ENCODE measurements at regions not wholly inside any gene's neighbourhood (a gene's known extent, or its start where the extent isn't known, plus 50 kb on each side); places are given as distances from the start of the nearest gene placed in this dataset.
A peak's percentile ranks its signal among the peaks of the same experiment; 100 is the strongest.
"Not testable (repeated sequence)": the region's sequence is repeated elsewhere in the genome, so short reads cannot be mapped to it uniquely, and the experiment has no call there.

DNA sequence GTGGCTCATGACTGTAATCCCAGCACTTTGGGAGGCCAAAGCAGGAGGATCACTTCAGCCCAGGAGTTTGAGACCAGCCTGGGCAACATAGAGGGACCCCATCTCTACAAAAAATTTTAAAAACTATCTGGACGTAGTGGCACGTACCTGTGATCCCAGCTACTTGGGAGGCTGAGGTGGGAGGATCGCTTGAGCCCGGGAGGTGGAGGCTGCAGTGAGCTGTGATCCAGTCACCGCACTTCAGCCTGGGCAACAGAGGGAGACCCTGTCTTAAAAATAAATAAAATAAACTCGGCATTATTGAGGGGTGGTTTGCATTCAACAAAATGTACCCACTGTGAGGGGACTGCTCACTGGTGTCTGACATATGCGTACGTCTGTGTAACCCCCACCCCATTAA lies 79.5 kb upstream of the GSE1 start:
- DNase-seq, result not testable (repeated sequence)

- no peak for DNase-seq
Observed at GRCh38 chr16:85534536-85535351, 78.4 kb upstream of the GSE1 start.

DNA sequence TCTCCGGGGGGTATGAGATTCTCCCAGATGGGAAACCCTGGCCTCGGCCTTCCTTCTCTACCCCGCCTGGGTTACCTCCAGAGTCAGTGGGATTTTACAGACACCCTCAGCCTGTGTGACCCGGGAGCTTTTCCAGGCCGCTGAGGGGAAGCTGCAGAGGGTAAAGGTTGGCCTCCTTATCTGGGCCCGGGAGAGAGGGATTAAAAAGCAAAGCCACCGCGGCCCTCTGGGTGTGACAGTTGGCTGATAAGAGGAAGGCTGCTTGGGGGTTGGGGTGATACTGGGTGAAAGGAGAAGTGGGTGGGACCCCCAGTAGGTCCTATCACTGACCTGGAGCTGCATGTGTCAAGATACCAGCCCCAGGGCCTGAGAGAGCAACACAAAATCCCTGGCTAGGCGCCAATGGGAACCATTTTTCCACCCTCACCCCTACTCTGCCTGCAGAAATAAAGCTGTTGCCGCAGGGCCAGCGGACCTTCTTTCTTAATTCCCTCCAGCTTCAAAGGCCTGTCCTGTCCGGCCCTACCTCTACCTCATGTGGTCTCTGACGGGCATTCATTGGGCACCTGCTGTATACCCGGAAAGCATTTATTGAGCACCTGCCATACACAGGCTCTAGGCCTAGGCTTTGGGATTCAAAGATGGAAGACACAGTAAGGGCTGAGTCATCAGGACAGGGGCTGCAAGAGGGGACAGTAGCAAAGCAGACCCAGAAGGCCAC lies 77.6 kb upstream of the GSE1 start:
- no peak for DNase-seq

GRCh38 chr16:85536073-85536410 lies 77.1 kb upstream of the GSE1 start:
- peak; percentile 34 for DNase-seq

- no peak for DNase-seq
Observed at GRCh38 chr16:85536411-85537330, 76.5 kb upstream of the GSE1 start.

GRCh38 chr16:85537331-85537788 lies 75.8 kb upstream of the GSE1 start:
- no peak for DNase-seq

GRCh38 chr16:85537795-85538401 lies 75.2 kb upstream of the GSE1 start:
- DNase-seq, result no peak

- no peak for DNase-seq
Observed at GRCh38 chr16:85539084-85539483, 74.0 kb upstream of the GSE1 start.

GRCh38 chr16:85539629-85540291 lies 73.4 kb upstream of the GSE1 start:
- DNase-seq, result no peak

DNA sequence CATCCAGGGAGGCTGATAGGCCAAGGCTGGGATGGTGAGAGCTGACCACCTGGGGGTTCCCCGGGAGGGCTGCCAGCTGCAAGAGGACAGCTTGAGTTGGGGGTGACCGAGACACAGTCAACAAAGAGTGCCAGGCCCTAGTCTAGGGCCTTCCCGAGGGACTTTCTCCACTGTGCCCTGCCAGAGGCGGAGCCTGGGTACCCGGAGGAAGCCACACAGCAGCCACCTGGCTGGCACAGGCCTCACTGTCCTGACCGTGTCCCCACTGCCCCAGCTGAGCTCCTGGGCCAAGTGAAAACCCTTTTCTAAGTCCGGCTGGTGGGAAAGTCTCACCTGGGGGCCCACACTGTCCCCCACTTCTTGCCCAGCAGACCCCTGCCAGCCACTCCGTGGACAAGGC lies 71.9 kb upstream of the GSE1 start:
- no peak for DNase-seq

DNA sequence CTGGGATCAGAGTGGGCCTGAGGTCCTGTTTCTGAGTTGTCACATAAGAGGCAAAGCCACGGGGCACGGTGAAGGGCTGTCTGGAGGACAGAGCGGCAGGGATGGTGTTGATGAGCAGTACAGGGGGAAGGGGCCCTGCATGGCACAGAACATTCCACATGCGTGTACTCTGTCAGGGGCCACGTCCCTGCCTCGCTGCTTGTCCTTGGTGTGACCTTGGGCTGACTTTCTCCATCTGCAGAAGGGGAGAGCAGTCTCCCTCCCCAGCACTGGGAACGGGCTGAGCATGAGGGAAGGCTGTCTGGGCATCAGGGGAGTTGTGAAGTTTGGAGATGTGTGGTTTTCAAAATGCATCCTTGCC lies 71.5 kb upstream of the GSE1 start:
- no peak for DNase-seq

DNA sequence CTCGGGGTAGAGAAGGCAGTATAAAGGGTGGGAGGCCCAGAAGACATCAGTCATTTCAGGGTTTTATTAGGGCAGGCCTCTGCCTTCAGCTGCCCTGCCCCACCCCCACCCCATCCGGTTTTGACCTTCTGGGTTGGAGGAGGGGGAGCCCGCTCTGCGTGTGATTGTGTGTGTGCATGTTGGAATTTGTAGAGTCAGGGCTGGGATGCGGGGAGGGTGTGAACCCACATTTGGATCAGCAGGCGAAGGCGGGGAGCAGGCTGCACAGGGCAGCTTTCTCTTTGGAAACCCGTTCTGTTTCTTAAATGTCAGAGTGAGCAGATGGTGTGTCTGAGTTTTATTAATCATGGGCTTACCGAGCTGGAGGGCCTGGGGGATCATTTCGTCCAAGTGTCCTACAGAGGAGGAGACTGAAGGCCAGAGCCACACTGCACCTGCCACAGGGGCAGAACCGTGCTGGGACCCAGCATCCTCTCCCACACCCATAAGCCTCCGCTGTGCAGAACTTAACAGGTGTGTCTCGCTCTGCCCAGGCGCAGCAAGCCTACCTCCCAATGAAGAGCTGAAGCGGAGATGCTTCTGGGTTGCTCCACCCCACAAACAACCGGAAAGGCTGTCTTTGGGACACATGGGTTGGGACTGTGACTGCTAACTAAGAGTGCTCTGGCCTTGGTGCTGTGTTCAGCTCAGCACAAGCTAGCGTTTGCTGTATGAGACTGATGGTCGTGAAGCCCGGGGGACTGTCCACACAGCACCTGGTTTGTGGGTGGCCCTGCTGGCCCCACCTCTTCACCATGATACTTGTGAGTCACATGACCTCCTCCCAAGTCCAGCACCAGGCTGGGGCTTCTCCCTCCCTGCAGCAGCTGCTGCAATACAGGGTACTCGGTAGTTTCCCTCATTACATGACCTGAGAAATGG lies 70.9 kb upstream of the GSE1 start:
- DNase-seq, result no peak

GRCh38 chr16:85543536-85543935 lies 69.6 kb upstream of the GSE1 start:
- DNase-seq, result no peak

DNA sequence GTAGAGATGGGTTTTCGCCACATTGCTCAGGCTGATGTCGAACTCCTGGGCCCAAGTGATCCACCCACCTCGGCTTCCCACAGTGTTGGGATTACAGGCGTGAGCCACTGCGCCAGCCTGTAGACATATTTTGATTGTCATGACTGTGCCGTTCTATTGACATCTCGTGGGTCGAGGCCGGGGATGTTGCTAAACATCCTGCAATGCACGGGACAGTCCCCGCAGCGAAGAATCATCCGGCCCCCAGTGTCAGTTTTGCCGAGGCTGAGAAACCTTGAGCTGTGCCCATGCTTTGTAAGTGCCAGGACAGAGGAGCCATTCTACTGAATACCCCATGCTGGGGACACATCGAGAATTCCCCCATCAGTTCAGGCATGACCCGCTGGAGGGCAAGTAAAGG lies 69.1 kb upstream of the GSE1 start:
- no peak for DNase-seq

- no peak for DNase-seq
Observed at GRCh38 chr16:85544668-85545067, 68.5 kb upstream of the GSE1 start.

DNA sequence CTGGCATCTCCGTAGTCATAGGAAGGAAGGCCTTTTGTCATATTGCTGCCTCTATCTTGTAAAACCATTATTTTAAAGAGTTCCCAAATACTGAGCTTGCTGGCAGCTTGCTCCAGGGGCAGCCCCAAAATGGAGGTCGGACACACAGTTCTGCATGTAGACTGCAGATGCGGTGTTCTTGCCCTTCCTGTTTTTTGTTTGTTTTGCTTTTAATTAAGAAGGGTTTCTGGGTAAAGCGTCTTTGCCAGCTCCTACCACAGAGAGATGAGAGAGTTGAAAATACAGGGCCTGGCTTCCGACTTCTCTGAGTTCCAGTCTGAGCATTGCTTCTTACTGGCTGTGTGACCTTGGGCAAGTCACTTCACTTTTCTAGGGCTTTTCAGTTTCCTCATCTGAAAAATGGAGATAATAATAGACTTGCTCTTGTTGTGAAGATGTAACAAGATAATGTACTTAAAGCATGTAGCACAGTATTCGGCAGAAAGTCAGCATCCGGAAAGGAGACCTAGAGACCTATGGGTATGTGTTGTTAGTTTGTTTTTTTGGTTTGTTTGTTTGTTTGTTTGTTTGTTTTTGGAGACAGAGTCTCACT lies 67.8 kb upstream of the GSE1 start:
- DNase-seq, result no peak

- DNase-seq, result peak; percentile 43
Observed at GRCh38 chr16:85546585-85547447, 66.3 kb upstream of the GSE1 start.

DNA sequence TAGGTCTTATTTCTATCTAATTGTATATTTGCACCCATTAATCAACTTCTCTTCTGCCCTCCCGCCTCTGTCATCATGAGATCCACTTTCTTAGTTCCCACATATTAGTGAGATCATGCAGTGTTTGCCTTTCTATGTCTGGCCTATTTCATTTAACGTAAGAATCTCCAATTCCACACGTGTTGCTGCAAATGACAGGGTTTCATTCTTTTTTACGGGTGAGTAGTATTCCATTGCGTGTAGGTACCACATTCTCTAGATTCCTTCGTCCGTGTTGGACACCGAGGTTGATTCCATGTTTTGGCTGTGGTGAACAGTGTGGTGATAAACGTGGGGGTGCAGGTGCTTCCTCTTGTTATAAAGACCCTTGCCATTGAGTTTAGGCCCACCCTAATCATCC lies 64.7 kb upstream of the GSE1 start:
- DNase-seq, result no peak

DNA sequence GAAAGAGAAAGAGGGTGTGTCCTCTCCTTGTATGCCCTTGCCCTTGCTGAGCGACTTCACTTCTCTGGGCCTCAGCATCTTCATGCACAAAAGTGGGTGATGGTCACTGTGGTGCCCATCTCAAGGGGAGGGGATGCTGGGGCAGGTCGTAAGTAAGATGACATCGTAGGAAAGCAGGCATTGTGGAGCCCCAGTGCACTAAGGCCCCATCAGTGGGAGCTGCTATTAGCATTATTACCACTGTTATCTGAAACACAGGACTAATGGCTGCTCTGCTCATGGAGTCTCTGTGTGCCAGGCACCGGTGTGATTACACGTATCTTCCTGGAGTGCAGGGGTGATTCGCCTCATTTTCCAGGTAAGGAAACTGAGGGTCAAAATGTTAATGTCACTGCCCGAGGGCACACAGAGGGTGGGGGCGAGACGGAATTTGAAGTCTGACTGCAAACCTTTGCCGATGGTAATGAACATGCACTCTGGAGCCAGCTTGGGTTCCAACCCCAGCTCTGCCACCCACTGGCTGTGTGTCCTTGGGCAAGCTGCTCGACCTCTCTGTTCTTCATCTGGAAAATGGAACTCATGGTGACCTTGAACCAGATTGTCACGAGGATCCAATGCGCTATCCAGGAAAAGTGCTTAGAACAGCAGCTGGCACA lies 63.2 kb upstream of the GSE1 start:
- no peak for DNase-seq

Data from dermis blood vessel endothelial cell (primary cell).